Stimulated activated CD4-positive, alpha-beta T cell treated with anti-CD3 and anti-CD28 coated beads, Interleukin-15, amount 100 ng/mL, for 24 hours (primary cell): ENCODE measurements at regions not wholly inside any gene's neighbourhood (a gene's known extent, or its start where the extent isn't known, plus 50 kb on each side); places are given as distances from the start of the nearest gene placed in this dataset.
"Not testable (repeated sequence)": the region's sequence is repeated elsewhere in the genome, so short reads cannot be mapped to it uniquely, and the experiment has no call there.

Experiments used
- DNase-seq: peaks from one replicate; pipeline ENCODE4 v3.0.0-alpha.2; 2020

DNA sequence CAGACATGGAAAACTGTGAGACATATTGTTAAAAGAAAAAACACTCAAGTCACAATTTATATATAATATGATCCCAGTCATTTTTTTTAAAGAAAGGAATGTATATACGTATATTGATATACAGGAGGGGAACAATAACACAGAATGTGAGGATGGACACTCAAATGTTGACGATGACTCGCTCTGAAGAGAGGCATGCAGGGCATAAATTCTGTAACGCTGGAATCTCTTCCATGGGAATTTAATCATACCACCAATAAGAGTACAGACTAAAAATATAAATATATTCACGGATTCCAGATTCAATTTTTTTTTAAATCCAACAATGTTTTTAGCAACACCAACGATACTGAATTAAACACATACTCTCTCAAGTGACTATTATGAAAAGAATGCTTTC is 106.9 kb upstream of the CCDC28A start:
- no peak for DNase-seq

DNA sequence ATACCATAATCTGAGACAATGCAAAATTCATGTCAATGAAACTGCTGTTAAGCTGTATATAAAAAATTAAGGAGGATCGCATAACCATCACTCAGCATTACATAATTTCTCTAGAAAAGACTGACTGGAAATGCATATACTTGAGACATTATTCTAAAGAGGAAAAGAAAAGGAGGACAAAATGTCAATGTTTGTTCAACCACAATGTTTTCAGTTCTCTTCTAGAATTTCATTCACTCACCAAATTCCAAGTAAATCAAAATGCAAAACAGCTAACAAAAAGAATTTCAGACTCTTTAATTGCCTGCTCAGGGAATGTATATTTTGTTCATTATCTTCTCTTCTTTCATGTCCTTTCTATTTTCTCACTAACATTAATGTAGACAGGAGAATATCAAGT is 106.2 kb upstream of the CCDC28A start:
- no peak for DNase-seq

DNA sequence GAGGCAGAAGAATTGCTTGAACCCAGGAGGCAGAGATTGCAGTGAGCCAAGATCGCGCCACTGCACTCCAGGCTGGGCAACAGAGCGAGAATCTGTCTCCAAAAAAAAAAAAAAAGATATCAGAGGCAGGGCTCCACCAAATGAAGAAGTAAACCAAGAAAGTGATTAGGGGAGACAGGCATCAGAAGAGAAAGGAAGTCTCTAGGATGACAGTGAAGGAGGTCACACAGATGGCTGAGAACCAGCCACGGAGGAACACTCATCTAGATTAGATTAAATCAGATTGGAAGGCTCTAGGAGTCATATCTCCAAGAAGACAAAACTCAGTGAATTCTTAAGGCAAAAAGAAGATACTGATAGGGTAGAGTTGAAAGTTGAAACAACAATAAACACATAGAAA is 102.2 kb upstream of the CCDC28A start:
- DNase-seq, result no peak

DNA sequence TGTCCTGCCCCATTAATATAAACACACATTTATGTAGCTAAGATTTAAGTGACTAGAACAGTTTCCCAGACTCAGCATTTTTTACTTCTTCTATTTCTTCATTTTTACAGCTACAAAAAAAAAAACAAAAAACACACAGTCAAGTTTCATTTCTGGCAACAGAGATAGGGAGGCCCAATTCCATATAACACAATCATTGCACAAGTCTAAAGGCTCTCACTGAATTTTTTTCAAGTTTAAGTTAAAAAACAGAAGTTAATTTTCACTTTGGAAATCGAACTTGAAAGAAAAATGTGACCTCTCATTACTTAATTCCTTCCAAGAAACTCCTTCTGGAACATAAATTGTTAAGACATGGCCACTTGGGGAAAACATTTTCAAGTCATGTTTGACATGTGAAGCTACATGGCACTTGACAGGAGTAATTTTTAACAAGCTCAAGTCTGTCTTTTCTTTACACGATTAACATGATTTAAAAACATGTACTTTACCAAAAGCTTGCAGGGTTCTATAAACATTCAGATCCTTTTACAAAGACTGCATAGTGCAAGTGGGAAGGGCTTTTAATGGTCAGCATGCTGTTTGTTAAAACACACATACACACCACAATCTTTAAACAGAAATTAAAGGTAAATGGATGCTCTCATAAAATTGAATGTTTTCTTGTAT is 100.1 kb upstream of the CCDC28A start:
- no peak for DNase-seq

DNA sequence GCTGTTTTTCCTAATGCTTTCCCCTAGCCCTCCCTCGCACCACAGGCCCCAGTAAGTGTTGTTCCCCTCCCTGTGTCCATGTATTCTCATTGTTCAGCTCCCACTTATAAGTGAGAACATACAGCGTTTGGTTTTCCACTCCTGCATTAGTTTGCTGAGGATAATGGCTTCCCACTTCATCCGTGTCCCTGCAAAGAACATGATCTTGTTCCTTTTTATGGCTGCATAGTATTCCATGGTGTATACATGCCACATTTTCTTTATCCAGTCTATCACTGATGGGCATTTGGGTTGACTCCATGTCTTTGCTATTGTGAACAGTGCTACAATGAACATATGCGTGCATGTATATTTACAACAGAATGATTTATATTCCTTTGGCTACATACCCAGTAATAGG is 99.1 kb upstream of the CCDC28A start:
- not testable (repeated sequence) for DNase-seq

DNA sequence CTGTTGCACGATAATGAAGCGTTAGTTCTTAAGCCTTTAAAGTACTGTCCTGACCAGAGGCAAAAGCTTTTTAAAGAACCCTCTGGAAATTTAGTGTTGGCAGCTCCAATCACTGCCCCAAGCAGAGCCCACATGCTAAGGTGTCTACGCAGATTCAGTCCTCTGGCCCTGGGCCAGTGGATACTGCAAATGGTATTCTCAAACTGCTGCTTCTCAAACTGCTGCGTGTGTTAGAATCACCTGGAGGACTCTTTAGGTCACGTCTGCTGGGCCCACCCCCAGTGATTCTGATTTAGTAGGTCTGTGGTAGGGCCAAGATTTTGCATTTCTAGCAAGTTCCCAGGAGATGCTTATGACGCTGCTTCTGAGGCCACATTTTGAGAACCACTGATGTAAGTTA is 96.0 kb upstream of the CCDC28A start:
- DNase-seq, result no peak

DNA sequence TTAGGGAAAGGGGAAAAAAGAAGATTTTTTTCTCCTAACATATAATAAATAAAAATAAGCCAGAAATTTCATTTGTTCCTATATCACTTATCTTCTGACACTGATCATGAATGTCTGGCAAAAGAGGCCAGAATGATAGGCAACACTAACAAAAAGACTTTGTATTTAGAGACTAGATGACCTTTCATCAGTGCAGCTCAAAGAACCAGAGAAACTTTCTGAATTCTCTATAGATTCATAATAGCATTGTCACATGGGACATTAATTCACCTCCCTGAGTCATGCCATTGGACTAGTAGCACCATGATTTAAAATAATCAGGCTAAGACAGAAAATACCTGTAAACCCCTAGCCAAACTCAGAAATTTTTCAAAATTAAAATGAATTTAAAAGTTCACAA is 95.4 kb upstream of the CCDC28A start:
- no peak for DNase-seq

DNA sequence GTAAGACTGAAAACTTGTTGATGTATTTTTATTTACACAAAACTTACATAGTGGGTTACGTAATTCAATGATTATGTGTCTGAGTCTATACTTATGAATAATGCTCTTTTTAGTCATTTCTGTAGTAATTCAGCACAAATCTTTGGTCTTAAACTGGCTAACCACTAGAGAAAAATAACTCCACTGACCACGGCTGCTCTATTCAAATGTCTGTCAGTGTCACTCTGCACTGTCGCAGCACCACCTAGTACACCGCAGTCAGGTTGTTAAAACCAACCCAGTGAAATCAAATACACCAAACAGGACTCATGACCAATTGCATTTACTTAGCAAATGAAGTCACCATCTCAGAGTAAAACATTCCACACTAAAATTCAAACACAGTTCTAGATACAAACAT is 93.5 kb upstream of the CCDC28A start:
- no peak for DNase-seq

DNA sequence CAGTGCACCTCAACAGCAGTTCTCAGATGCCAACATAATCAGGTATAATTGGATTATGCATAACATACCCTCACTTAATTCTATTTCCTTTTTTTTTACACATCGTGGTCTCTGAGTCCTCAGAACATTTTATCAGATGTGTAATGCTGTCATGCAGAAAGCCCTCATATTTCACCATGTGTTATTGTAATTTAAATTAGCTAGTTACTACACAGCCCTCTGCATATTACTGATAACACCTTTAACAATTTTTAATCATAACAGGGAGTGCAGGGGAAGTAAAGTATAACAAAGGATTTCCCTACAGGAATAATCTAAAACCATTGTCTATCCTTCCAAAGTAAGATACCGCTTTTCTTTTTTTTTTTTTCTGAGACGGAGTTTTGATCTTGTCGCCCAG is 91.9 kb upstream of the CCDC28A start:
- DNase-seq, result no peak

DNA sequence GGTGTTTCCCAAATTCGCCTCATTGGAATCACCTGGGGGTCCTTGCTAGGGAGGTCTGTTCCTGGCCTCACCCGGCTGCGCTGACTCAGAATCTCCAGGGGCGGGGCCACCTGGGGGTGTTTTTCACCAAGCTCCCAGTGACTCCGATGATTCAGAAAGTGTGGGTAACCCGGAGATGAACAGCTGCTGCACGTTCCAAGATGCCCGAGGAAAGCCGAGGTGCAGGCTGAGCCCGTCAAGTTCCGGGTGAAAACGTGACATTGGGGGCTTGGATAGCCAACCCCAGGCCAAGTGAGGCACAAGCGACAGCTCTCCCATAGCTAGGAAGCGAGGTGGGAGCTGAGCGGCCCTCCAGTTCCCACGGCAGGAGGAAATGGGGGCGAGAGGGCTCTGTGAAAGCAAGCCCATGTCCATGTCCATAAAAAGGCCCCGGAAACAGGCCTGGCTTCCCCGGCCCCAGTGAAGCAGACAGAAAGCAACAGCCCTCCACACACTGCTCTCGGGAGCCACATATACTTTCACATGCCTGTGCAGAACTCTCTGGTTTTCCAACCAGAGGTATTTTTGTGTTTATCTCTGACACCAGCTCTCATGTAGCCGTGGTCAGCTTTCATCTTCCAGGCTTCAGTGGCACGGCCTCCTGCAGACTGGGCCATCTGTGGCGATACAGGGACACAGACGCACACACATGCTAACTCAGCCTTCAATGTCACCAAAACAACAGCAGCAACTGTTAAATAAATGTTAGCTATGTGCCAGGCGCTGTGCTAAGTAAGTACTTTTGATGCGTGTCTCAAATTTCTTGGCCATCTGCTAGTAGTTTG is 90.7 kb upstream of the CCDC28A start:
- no peak for DNase-seq

DNA sequence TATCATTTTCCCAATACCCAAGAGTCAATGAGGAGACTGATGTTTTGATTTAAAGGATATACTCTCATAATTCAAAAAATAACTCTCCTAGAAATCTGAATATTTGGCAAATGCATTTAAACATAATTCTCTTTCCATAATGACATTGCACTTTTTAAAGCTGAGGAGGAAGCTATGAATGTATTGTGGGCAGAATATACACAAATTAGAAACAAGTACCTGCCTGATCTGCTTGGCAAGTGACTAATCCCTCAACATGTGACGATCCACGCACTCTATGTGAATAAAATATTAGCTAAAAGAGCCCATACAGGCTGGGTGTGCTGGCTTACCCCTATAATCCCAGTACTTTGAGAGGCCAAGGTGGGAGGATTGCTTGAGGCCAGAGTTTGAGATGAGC is 88.3 kb upstream of the CCDC28A start:
- DNase-seq, result no peak

DNA sequence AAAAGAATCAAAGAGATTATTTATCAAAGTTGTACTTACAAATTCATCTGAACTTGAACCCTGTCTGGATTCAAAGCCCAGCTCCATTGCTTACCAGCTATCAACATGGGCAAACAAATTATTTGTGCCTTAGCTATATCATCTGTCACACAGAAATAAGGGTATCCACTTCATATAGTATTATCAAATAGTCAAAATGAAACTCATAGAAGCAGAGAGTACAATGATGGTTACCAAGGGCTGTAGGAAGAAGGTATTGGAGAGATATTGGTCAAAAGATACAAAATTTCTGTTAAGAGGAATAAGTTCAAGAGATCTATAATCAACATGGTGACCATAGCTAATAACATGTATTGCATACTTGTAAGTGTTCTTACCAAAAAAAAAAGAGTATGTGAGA is 87.8 kb upstream of the CCDC28A start:
- no peak for DNase-seq

DNA sequence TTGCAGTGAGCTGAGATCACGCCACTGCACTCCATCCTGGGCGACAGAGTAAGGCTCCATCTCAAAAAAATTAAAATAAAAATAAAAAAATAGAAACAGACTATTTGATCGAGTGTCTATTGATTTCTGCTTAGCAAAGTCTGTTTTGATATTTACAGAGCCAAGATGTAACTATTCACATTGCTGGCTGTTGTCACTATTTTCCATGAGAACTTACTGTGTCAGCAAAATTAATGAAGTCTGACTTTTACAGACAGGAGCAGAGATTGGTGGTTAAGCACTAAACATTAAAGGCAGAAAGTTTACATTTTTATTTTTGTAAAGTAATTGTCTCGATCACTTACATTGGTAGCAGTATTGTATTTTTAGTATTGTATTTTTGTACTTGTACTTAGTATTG is 85.0 kb upstream of the CCDC28A start:
- no peak for DNase-seq

DNA sequence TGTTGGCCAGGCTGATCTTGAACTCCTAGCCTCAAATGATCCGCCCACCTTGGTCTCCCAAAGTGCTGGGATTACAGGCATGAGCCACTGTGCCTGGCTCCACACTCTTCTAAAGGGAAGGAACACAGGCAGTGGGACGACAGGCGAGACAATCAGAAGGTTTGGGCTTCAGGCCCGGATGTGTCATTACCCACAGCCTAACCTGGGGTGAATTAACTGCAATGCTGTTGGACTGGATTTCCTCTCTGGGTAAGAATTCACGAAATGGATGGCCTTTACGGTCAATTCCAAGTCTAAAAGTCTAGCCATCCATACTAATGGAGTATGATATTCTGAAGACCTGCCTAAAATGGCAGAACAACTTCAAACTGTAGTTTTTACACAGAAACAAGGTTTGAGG is 83.7 kb upstream of the CCDC28A start:
- DNase-seq, result no peak

DNA sequence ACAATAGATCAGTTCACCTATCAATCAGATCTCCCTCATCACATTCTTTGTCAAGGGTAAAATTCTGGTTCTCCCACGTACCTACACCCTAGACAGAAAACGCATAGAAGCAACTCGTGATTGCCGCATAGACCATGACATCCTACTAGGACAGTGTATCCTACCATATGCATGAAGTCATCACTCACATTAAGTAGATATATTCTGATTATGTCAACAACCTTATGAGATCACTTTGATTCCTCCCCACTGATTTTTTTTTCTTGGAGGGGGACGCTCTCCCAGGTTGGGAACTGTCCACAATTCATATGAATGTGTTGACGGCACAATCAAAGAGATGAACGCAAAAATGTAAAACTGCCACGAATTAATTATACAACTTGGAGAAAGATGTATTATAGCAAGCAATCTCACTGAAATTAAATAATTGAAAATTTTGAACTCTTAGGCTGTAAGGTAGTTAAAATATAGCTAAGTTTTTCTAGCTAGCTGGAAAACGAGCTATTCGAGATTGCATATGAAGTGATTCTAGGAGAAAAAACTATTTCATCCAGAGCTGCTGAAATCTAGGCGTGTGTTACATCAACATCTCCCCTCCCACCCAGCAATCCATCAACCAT is 82.5 kb upstream of the CCDC28A start:
- DNase-seq, result no peak

DNA sequence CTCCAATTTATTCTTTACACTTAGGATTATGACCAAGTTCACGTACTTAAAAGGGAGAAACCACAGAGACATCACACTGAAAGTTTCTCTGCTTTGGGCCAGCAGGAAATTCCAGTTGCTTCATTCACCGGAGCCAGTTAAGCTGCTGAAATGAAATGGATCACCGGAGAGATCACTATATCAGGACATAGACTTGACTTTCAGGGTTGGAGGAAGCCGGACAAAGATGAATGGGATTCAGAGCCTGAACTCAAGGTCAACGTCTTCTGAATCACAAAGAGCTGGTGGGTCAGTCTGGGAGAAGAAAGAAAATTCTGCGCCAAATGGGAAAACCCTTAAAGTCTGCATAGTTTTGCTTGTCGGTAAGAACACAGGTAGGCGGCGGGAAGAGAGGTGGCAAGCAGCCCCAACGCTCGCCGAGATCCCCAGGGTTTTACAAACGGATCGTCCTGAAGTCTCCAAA is 81.9 kb upstream of the CCDC28A start:
- DNase-seq, result no peak

DNA sequence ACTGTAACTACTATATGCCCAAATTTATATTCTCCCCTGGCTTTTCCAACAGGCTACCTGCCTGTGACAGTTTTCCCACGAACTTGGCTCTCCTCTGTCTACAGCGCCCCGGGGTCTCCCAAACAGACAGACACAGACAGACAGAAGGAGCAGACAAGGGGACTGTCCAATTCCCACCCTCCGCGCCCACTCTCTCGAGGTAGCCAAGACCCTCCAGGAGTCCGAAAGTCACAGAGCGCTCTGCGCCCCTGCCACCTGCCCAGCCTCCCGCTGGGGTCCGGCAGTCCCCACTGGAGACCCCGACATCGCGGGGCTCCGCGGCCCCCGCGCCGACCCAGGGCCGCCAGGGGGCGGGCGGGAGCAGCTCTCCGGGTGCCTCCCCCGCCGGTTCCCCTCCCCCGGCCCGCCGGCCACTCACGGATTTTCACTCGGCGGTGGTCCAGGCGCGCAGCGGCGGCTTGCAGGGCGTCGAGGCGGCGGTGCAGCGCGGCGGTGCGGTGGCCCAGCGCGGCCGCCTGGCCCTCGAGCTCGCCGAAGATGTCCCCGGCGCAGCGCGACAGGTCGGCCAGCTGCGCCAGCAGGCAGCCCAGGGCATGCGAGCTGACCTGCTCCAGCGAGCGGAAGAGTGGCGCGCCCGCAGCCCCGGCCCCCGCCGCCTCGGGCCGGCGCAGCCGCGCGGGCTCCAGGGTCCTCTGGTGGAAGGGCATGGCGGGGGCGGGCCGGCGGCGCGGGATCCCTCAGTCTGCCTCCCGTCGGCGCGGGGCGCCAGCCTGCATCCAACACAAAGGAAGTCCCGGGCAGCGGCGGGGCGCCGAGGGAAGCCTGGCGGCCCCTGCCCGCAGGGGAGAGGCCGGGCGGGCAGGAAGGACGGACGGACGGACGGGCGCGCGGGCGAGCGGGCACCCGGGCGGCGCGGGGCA is 81.3 kb upstream of the CCDC28A start:
- peak; percentile 71 for DNase-seq

DNA sequence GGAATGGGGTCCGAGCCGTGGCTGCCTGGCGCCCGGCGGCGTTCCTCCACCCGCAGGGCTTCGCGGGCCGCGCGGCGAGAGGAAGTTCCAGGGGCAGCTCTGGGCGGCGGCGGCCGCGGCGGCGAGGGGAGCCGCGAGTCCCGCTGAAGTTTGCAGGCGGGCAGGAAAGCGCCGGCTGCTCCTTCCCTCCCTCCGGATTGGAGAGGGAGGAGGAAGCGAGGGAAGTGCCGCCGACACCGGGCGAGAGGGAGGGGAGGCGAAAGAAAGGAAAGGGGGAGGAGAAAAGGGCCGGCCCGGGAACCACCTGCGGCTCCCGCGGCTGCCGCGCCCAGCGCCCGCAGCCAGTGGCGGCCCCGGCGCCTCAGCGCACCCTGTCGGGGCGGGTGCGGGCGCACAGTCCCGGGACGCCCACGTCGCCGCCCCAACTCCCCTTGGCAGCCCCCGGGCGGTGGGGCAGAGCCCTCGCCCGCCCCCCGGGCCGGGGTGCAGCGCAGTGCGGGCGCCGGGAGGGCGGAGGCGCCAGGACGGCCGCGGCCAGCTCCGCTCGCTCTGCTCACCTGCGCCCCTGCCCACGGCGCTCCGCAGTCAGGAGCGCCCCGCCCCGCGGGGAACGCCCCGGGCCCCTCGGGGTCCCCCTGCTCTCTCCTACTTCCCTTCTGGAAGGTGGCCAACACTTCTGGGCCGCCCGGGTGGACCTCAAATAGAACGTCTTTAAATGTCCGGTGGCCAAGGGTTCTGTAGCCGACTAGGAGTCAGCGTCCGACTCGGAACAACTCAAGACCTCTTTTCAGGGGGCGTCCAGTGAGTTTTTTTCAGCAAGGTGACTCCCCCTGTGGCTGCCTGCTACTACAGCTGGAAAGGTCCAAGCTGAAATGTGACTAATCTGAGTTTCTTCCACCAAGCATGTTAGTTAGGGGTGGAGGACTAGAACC is 80.3 kb upstream of the CCDC28A start:
- DNase-seq, result peak; percentile 51

DNA sequence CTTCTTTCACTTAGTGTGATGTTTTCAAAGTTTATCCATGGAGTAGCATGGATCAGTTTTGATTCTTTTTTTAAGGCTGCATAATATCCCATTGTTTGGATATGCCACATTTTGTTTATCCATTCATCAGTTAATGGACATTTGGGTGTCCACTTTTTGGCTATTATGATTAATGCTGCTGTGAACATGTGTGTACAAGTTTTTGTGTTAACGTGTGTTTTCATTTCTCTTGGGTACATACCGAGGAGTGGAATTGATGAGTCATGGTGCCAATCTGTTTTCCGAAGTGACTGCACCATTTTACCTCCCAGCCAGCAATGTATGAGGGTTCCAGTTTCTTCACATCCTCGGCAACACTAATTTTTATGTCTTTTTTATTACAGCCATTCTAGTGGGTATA is 78.4 kb upstream of the CCDC28A start:
- no peak for DNase-seq

DNA sequence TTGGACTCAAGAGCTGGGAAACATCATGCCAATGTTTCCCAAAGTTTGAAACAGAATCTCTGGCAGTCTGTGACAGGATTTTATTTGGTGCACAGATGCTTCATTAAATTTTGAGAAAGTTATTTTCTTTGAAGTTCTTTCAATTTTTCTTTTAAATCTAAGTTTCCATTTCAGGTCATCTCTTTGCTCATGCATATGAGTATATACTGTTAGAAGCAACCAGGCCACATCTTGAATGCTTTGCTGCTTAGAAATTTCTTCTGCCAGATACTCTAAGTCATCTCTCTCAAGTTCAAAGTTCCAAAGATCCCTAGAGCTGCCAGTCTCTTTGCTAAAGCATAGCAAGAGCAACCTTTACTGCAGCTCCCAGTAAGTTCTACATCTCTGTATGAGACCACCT is 59.1 kb upstream of the CCDC28A start:
- DNase-seq, result no peak

DNA sequence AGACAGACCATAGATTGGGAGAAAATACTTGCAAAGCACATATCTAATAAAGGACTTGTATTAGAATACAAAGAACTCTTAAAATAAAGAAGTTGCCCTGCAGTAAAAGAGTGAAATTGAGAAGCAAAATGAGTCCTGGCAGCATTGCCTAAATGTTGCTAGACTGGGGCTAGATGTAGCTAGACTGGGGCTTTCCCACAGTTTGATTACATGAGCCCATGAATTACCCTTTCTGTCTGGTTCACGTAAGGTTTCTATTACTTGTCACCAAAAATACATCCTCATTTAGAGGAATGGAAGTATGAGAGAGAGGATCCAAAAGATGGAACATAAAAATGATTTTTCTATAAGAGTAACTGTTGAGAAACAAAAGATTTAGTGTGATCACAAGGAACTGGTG is 57.6 kb upstream of the CCDC28A start:
- DNase-seq, result no peak
